HG02588 (cell line): ENCODE measurements at regions not wholly inside any gene's neighbourhood (a gene's known extent, or its start where the extent isn't known, plus 50 kb on each side); places are given as distances from the start of the nearest gene placed in this dataset.

Experiments used
- ATAC-seq: cut with Tn5 transposase; IDR thresholded peaks from one replicate; pipeline ENCODE4 v1.9.1; 2021; ENCODE audit warnings: mild to moderate bottlenecking, moderate library complexity; ENCODE audit not compliant: unreplicated experiment

GRCh38 chr3:154584974-154585373, 155.0 kb upstream of the GPR149 start:
- ATAC-seq = no peak

- no peak for ATAC-seq
Observed at GRCh38 chr3:154584041-154584440, 154.1 kb upstream of the GPR149 start.

- ATAC-seq = no peak
Observed at GRCh38 chr3:154583086-154583634, 153.2 kb upstream of the GPR149 start.

- no peak for ATAC-seq
Observed at GRCh38 chr3:154582501-154582900, 152.5 kb upstream of the GPR149 start.

- ATAC-seq = no peak
Observed at GRCh38 chr3:154571553-154572226, 141.7 kb upstream of the GPR149 start.

GRCh38 chr3:154568064-154568463, 138.1 kb upstream of the GPR149 start:
- ATAC-seq = no peak

GRCh38 chr3:154559623-154560022, 129.6 kb upstream of the GPR149 start:
- ATAC-seq = no peak

- no peak for ATAC-seq
Observed at GRCh38 chr3:154552338-154552737, 122.3 kb upstream of the GPR149 start.

- ATAC-seq = no peak
Observed at GRCh38 chr3:154549391-154549790, 119.4 kb upstream of the GPR149 start.

- no peak for ATAC-seq
Observed at GRCh38 chr3:154548341-154548740, 118.4 kb upstream of the GPR149 start.

- ATAC-seq = no peak
Observed at GRCh38 chr3:154542837-154543236, 112.8 kb upstream of the GPR149 start.

GRCh38 chr3:154540950-154541604, 111.1 kb upstream of the GPR149 start:
- no peak for ATAC-seq

GRCh38 chr3:154538566-154539360, 108.8 kb upstream of the GPR149 start:
- ATAC-seq = no peak

- no peak for ATAC-seq
Observed at GRCh38 chr3:154536751-154537150, 106.8 kb upstream of the GPR149 start.

- ATAC-seq = no peak
Observed at GRCh38 chr3:154522036-154522602, 92.1 kb upstream of the GPR149 start.

GRCh38 chr3:154517404-154517803, 87.4 kb upstream of the GPR149 start:
- ATAC-seq = no peak

- no peak for ATAC-seq
Observed at GRCh38 chr3:154515921-154516320, 85.9 kb upstream of the GPR149 start.

GRCh38 chr3:154510780-154511179, 80.8 kb upstream of the GPR149 start:
- no peak for ATAC-seq

GRCh38 chr3:154507727-154508126, 77.7 kb upstream of the GPR149 start:
- ATAC-seq = no peak

GRCh38 chr3:154496978-154497377, 67.0 kb upstream of the GPR149 start:
- no peak for ATAC-seq

- ATAC-seq = no peak
Observed at GRCh38 chr3:154496540-154496939, 66.5 kb upstream of the GPR149 start.
